ENCODE measurements at regions not wholly inside any gene's neighbourhood (a gene's known extent, or its start where the extent isn't known, plus 50 kb on each side); places are given as distances from the start of the nearest gene placed in this dataset.

DNA sequence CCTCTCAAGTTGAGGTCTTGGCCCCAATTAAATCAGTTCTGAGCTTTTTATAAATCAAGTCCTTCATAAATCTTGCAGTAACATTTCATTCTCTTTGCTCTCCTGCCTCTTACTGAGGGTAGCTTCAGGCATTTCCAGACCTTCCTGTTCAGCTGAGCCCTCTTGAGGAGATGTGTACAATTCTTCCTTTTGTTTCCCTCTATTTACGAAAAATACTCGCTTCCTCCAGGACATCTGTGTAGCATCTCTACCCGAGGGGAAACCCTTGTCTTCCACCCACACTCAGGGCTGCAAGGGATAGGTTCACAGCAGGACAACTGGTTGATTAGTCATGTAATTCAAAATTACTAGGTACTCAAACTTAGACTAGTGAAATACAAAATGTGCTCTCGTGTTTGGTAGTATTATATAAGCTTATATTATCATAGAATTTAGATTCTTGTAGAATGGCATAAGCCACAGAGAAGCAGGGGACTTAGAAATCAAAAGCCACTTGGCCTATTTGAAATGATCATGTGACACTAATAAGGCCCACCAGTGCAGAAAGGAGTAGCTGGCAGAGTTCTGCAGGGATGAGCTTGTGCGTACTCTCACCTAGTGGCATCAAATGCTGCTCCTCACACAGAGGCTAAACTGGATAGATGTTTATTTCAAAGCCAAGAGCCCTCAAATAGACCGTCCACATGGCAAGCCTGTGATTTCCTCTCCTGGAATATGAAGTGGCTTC lies 126.7 kb downstream of the GDAP2 start:
- intact Hi-C loops (cut with DNase I; ENCODE audit: low total_unique reads) = no loop called here
- Histone ChIP-seq H3K27me3 (no peaks in the 10 kb centered on the region), H3K9me3 (no peaks in the 10 kb centered on the region), H3K36me3 (no peaks in the 10 kb centered on the region), H3K4me1 (peaks cover 0 to 11% of the 10 kb centered on the region in 2 donors), H3K27ac (peak overlapping the region; percentile 57 to 63), H3K4me3 (no peak overlapping the region)
- DNase-seq = no peak
- TF ChIP-seq, protein P1, sequence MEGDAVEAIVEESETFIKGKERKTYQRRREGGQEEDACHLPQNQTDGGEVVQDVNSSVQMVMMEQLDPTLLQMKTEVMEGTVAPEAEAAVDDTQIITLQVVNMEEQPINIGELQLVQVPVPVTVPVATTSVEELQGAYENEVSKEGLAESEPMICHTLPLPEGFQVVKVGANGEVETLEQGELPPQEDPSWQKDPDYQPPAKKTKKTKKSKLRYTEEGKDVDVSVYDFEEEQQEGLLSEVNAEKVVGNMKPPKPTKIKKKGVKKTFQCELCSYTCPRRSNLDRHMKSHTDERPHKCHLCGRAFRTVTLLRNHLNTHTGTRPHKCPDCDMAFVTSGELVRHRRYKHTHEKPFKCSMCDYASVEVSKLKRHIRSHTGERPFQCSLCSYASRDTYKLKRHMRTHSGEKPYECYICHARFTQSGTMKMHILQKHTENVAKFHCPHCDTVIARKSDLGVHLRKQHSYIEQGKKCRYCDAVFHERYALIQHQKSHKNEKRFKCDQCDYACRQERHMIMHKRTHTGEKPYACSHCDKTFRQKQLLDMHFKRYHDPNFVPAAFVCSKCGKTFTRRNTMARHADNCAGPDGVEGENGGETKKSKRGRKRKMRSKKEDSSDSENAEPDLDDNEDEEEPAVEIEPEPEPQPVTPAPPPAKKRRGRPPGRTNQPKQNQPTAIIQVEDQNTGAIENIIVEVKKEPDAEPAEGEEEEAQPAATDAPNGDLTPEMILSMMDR (IDR thresholded peaks at IDR 0.05) = no peak
- no peak for TF ChIP-seq POLR2A (IDR thresholded peaks at IDR 0.05)

DNA sequence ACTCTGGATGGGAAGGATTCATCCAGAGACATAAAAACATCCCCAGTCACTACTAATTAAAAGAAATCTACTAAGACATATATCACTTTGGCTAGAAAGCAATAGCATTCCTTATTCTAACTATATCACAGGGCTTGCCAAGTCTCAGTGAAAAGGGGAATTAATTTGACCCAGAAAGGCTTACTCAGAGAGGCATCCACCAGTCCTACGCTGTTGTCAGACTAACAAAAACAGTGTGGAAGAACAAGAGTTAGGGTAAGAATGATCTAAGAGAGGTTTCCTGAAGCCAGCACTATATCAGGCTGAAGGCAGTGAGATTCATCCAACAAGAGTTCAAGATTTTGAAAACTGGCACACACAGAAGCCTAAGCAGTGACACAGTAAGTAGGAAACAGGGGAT lies 126.1 kb downstream of the GDAP2 start:
- Histone ChIP-seq H3K4me1 (peaks cover 0 to 11% of the 10 kb centered on the region in 2 donors), H3K27ac (peak overlapping the region; percentile 57 to 63), H3K36me3 (no peaks in the 10 kb centered on the region), H3K27me3 (no peaks in the 10 kb centered on the region), H3K4me3 (no peak overlapping the region), H3K9me3 (no peaks in the 10 kb centered on the region)
- TF ChIP-seq, protein P1 (IDR thresholded peaks at IDR 0.05) = no peak
- no peak for TF ChIP-seq POLR2A (IDR thresholded peaks at IDR 0.05)
- no peak for DNase-seq
- intact Hi-C loops (cut with DNase I; ENCODE audit: low total_unique reads) = no loop called here

DNA sequence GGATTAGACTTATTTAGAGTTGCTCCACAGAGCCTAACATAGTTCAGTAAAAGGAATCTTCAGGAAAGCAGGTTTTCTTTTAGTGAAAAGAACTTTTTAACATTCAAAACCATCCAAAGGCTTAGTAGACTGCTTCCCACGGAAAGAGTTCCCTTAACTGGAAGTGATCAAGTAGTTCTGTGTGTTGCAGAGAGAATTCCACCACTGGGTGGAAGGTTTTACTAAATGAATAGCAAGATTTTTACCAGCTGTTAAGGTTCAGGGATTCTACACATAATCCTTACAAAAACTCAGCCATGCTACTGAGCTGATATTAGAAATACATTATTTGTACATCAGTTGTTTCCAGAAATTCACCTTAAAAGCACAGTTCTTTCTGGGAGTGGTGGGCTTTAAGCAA lies 119.7 kb downstream of the GDAP2 start:
- Histone ChIP-seq H3K27ac (no peak overlapping the region), H3K36me3 (no peaks in the 10 kb centered on the region), H3K4me3 (no peak overlapping the region), H3K9me3 (no peaks in the 10 kb centered on the region), H3K4me1 (no peaks in the 10 kb centered on the region), H3K27me3 (no peaks in the 10 kb centered on the region)
- DNase-seq = no peak
- no peak for TF ChIP-seq POLR2A (IDR thresholded peaks at IDR 0.05)
- TF ChIP-seq, protein P1 (IDR thresholded peaks at IDR 0.05) = no peak
- intact Hi-C loops (cut with DNase I; ENCODE audit: low total_unique reads) = no loop called here

DNA sequence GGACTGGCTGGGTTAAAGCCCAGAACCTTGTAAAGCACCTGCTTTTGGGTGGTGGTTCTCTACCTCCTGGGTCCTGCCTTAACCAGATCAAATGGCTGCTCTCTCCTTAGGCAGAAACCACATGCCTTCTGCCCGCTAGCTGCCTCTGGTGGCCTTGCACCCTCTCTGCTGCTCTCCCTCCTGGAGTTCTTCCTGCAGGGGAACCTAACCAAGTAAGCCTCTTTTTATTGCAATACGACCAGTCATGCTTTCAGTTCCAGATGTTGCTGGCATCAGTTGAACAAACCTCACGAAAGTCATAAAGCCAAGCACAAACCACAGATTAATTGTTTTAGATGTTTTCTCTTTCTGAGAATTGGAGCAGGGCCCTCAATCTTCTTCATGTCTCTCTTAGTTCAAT lies 118.9 kb downstream of the GDAP2 start:
- Histone ChIP-seq H3K27me3 (no peaks in the 10 kb centered on the region), H3K4me1 (peaks cover 1 to 4% of the 10 kb centered on the region in 2 donors), H3K4me3 (no peak overlapping the region), H3K36me3 (no peaks in the 10 kb centered on the region), H3K9me3 (no peaks in the 10 kb centered on the region), H3K27ac (no peak overlapping the region)
- intact Hi-C loops (cut with DNase I; ENCODE audit: low total_unique reads) = no loop called here
- TF ChIP-seq, protein P1 (IDR thresholded peaks at IDR 0.05) = no peak
- no peak for TF ChIP-seq POLR2A (IDR thresholded peaks at IDR 0.05)
- DNase-seq = no peak

DNA sequence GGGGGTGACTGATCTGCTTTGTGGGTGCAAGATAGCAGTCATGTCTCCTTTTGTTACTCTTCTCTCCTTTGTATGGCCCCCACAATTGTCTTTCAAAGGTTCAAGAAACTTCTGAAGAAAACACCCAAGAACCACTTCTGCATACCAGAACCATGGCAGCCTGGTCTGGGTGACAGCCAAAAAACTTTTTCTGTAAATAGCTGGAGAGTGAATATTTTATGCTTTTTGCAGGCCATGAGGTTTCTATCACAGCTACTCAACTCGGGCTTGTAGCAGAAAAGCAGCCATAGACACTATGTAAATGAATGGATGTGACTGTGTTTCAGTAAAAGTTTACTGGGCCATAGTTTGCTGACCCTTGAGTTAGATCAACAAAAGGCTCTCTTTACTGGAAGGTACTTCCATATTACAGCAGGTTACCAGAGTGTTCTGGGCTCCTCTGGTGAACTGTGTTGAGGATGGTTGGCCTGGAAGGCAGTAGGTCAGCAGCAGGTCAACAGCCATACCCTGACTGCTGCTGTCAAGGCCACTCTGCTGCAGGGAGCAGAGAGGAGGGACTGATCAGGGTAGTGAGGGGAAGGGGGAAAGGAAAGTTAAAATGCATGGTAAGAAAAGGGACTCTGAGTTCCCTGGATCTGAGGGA lies 116.4 kb downstream of the GDAP2 start:
- peaks cover 4 to 5% of the 10 kb centered on the region in 2 donors for H3K4me1 ChIP-seq
- H3K36me3 ChIP-seq = no peaks in the 10 kb centered on the region
- intact Hi-C loops (cut with DNase I; ENCODE audit: low total_unique reads) = no loop called here

More for the DNA sequence above, 116.4 kb downstream of the GDAP2 start:
- H3K27ac ChIP-seq = no peak overlapping the region
- no peak overlapping the region for H3K4me3 ChIP-seq
- TF ChIP-seq, protein P1 (IDR thresholded peaks at IDR 0.05) = no peak
- TF ChIP-seq POLR2A (IDR thresholded peaks at IDR 0.05) = no peak
- no peaks in the 10 kb centered on the region for H3K9me3 ChIP-seq
- no peaks in the 10 kb centered on the region for H3K27me3 ChIP-seq
- DNase-seq = no peak
